ENCODE measurements at regions not wholly inside any gene's neighbourhood (a gene's known extent, or its start where the extent isn't known, plus 50 kb on each side); places are given as distances from the start of the nearest gene placed in this dataset.

DNA sequence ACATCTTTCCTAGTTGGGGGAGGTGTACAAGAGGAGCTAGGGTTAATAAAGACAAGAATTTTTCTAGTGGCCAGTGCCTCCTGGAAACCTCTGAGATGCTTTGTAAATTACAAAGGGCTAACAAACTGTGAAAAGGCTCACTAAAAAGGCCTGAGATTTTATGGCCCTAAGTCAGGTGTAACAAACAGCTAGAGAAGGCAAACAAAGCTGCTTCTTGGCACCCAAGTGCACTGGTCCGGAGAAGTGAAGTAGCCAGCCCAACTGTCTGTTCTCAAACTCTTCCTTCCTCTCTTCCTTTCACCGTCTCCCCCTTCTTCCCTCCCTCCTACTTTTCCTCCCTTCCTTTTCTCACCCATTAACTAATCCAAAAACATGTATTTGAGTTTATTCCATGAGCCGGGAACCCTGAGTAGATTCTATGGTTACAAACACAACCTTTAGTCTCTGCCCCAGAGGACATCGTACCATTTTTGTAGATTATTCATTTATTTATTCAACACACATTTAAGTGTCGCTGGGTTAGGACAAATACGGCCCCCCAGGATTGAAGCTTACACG is 143.4 kb upstream of the PCGF5 start:
- TF ChIP-seq CTCF (IDR thresholded peaks at IDR 0.05) = no peak
- intact Hi-C loops (cut with DNase I) = no loop called here
- no peak for DNase-seq
- H3K4me3 ChIP-seq = no peak overlapping the region
- peaks cover 15% of the 10 kb centered on the region for H3K4me1 ChIP-seq
- peak overlapping the region; percentile 47 for H3K27ac ChIP-seq
- no peak for ATAC-seq
- H3K36me3 ChIP-seq = no peaks in the 10 kb centered on the region
- no peaks in the 10 kb centered on the region for H3K9me3 ChIP-seq
- no peaks in the 10 kb centered on the region for H3K27me3 ChIP-seq

DNA sequence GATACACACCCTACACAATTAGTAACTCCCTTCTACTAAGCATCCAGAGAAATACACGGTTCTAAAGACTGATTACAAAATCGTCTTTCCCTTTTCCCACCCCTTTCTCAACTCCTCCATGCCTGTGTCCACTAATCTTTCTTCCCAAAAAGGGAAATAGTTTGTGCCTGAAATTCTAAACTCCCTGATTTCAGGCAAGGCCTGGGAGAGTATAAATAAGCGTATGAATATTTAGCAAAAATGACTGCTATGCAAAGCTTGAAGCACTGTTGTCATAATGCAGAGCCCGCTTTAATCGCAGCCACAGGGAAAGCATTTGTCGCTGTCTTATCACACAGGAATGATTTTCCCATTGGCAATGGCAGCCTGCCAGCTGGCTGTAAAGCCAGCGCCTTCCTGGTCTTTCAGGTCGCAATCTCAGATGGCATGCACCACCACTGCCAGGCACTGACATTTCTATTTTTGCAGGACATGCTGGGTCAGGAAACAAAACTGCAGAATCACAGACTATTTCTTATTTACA is 142.9 kb upstream of the PCGF5 start:
- Histone ChIP-seq H3K4me1 (peaks cover 15% of the 10 kb centered on the region), H3K27me3 (no peaks in the 10 kb centered on the region), H3K4me3 (no peak overlapping the region), H3K9me3 (no peaks in the 10 kb centered on the region), H3K36me3 (no peaks in the 10 kb centered on the region), H3K27ac (peak overlapping the region; percentile 1)
- TF ChIP-seq CTCF (IDR thresholded peaks at IDR 0.05) = no peak
- DNase-seq = peak; percentile 79
- ATAC-seq = peak; percentile 49
- intact Hi-C loops (cut with DNase I) = no loop called here

DNA sequence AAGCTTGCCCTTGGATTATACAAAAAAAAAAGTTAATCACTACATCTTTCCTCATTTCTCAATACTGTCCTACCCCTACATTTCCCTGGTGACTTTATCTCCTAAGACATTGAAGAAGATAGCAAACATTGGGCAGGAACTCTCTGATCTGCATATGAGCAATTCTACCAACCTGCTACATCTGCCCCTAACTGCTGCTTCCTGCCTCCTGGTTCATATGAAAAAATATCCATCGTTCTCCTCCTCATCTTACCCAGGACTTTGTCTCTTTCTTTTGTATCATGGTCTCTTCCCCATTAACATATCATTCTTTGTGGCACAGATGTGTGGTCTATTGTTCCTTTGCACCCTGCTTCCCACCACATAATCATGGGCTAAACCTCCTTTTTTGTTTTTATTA is 139.7 kb upstream of the PCGF5 start:
- no peak for ATAC-seq
- no peak for DNase-seq
- Histone ChIP-seq H3K9me3 (no peaks in the 10 kb centered on the region), H3K4me1 (peaks cover 15% of the 10 kb centered on the region), H3K27me3 (no peaks in the 10 kb centered on the region), H3K36me3 (no peaks in the 10 kb centered on the region), H3K4me3 (no peak overlapping the region), H3K27ac (no peak overlapping the region)
- intact Hi-C loops (cut with DNase I) = no loop called here
- TF ChIP-seq CTCF (IDR thresholded peaks at IDR 0.05) = no peak

GRCh38 chr10:91082447-91082846 is 138.0 kb upstream of the PCGF5 start:
- no peaks in the 10 kb centered on the region for H3K36me3 ChIP-seq
- TF ChIP-seq CTCF (IDR thresholded peaks at IDR 0.05) = no peak
- intact Hi-C loops (cut with DNase I) = no loop called here
- H3K27me3 ChIP-seq = no peaks in the 10 kb centered on the region
- H3K4me1 ChIP-seq = peaks cover 6% of the 10 kb centered on the region
- H3K9me3 ChIP-seq = no peaks in the 10 kb centered on the region
- ATAC-seq (no peak), DNase-seq (no peak)
- H3K4me3 ChIP-seq = no peak overlapping the region
- no peak overlapping the region for H3K27ac ChIP-seq

DNA sequence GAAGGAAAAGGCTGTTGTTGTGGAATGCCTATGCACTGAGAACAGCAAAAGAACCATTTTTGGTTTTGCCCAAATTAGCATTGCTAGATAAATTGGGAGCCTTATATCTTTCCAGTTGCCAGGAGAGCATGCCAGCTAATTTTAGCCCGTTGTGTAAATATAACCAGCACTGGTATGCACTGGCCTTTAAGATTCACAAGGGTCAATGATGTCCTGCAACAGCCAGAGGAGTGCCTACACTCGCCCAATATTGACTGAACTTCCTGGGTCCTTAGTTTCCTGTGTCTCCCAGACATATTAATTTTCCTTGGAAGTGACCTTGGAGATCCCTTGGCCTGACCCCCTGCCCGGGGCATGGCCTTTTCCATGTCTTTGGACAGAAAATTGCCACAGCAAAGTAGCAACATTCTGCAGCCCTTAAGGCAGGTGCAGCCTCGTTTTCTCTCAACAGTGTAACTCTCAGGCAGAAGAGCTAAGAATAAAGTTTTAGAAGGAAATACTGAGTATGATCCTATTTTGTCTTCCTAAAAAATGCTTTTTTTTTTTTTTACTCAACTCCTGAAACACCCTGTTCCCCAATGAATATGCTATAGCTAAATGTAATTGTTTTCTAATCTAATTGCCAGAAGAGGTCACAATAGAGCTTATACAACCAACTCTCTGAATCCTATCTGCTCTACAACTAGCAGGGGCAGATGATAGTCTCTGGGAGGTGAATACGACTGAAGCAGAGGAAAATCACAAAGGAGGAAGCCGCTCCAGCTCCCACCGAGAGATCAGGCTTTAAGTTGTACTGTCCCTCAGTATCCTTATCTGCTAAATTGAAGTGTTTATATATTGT is 131.9 kb upstream of the PCGF5 start:
- intact Hi-C loops (cut with DNase I) = no loop called here
- H3K27ac ChIP-seq = no peak overlapping the region
- peak; percentile 31 for ATAC-seq

More for the DNA sequence above, 131.9 kb upstream of the PCGF5 start:
- no peaks in the 10 kb centered on the region for H3K9me3 ChIP-seq
- no peak for DNase-seq
- H3K4me3 ChIP-seq = no peak overlapping the region
- TF ChIP-seq CTCF (IDR thresholded peaks at IDR 0.05) = peak; percentile 14
- no peaks in the 10 kb centered on the region for H3K36me3 ChIP-seq
- H3K27me3 ChIP-seq = no peaks in the 10 kb centered on the region
- H3K4me1 ChIP-seq = peaks cover 4% of the 10 kb centered on the region
